Fibroblast of lung (primary cell): ENCODE measurements at regions not wholly inside any gene's neighbourhood (a gene's known extent, or its start where the extent isn't known, plus 50 kb on each side); places are given as distances from the start of the nearest gene placed in this dataset.
A peak's percentile ranks its signal among the peaks of the same experiment; 100 is the strongest.

Experiments used
- DNase-seq, 2 donors: peaks; one replicate each; pipeline versions ENCODE4 v3.0.0 to v3.0.0-alpha.2; 2010; ENCODE audit warnings: low read depth in 2 of 2
- H2AFZ ChIP-seq: 2 replicates; pipeline ENCODE4 v1.5.1; 2012; ENCODE audit warnings: low read length, control low read depth, inconsistent platforms
- H3K27ac ChIP-seq: 2 replicates; pipeline ENCODE4 v1.5.1; 2011; ENCODE audit warnings: low read length, control low read depth; ENCODE audit not compliant: insufficient read depth
- H3K27me3 ChIP-seq: 2 replicates; pipeline ENCODE4 v1.5.1; 2011; ENCODE audit warnings: mild to moderate bottlenecking, low read length; ENCODE audit not compliant: control insufficient read depth, insufficient read depth
- H3K36me3 ChIP-seq: 2 replicates; pipeline ENCODE4 v1.5.1; 2011; ENCODE audit warnings: low read length; ENCODE audit not compliant: control insufficient read depth, insufficient read depth
- H3K4me1 ChIP-seq: 2 replicates; pipeline ENCODE4 v1.5.1; 2011; ENCODE audit warnings: low read length; ENCODE audit not compliant: control insufficient read depth, insufficient read depth; ENCODE audit errors: extremely low read depth
- H3K4me2 ChIP-seq: 2 replicates; pipeline ENCODE4 v1.5.1; 2011; ENCODE audit warnings: low read length, control low read depth; ENCODE audit not compliant: insufficient read depth; ENCODE audit errors: extremely low read depth
- H3K4me3 ChIP-seq, 4 experiments: fragments of 200-600 bp in 1 of 4; sonication (generic) in 1 of 4; replicated peaks in 1 of 4; 2 replicates each; pipeline ENCODE4 v1.5.1; 2011 to 2016; ENCODE audit warnings: low read length in 4 of 4, low read depth in 3 of 4, mild to moderate bottlenecking in 3 of 4, control low read depth in 2 of 4, inconsistent platforms in 1 of 4, mixed read lengths in 1 of 4; ENCODE audit not compliant: insufficient read depth in 1 of 4; ENCODE audit errors: control extremely low read depth in 1 of 4
- H3K79me2 ChIP-seq: 2 replicates; pipeline ENCODE4 v1.5.1; 2012; ENCODE audit warnings: mild to moderate bottlenecking, low read length, inconsistent platforms; ENCODE audit not compliant: control insufficient read depth, insufficient read depth
- H3K9ac ChIP-seq: 2 replicates; pipeline ENCODE4 v1.5.1; 2011; ENCODE audit warnings: mild to moderate bottlenecking, low read length, control low read depth; ENCODE audit not compliant: insufficient read depth
- H3K9me3 ChIP-seq: 2 replicates; pipeline ENCODE4 v1.5.1; 2012; ENCODE audit warnings: low read depth, low read length; ENCODE audit not compliant: control insufficient read depth, insufficient read depth
- H4K20me1 ChIP-seq: 2 replicates; pipeline ENCODE4 v1.5.1; 2011; ENCODE audit warnings: low read length; ENCODE audit not compliant: control insufficient read depth, insufficient read depth; ENCODE audit errors: extremely low read depth
- CTCF ChIP-seq, 2 donors: IDR thresholded peaks in 1 of 2; conservative IDR thresholded peaks in 1 of 2; 1 replicate in 1 of 2; 2 replicates in 1 of 2; pipeline ENCODE4 v1.5.1; 2011 to 2012; ENCODE audit warnings: low read length in 2 of 2, control low read depth in 1 of 2, inconsistent platforms in 1 of 2, low read depth in 1 of 2, mild to moderate bottlenecking in 1 of 2
- EZH2 ChIP-seq: IDR thresholded peaks from 2 replicates; pipeline ENCODE4 v1.5.1; 2012; ENCODE audit warnings: low read length, control low read depth, mild to moderate bottlenecking; ENCODE audit errors: missing control alignments

GRCh38 chr5:61625137-61625561 is 293.1 kb downstream of the ZSWIM6 start:
- DNase-seq = no peak
- Histone ChIP-seq H3K27me3 (no peaks in the 10 kb centered on the region), H3K79me2 (no peaks in the 10 kb centered on the region), H3K4me3 (peak overlapping the region in 2 of 4 experiments; percentile 53 to 59), H3K36me3 (no peaks in the 10 kb centered on the region), H3K27ac (no peak overlapping the region), H4K20me1 (no peaks in the 10 kb centered on the region), H3K9me3 (no peaks in the 10 kb centered on the region), H3K4me2 (peak overlapping the region; percentile 72), H2AFZ (no peak overlapping the region), H3K4me1 (no peaks in the 10 kb centered on the region), H3K9ac (no peak overlapping the region)
- TF ChIP-seq EZH2 (no peak), CTCF (conservative IDR thresholded peaks at IDR 0.05 in 1 of 2, IDR thresholded peaks at IDR 0.05 in 1 of 2; ENCODE audit: low read depth in 1 of 2, low read length in 2 of 2) (no peak)

GRCh38 chr5:61625681-61626621 is 293.9 kb downstream of the ZSWIM6 start:
- Histone ChIP-seq H3K4me1 (no peaks in the 10 kb centered on the region), H3K27me3 (no peaks in the 10 kb centered on the region), H3K4me2 (peak overlapping the region; percentile 72), H3K9ac (peak overlapping the region; percentile 30), H4K20me1 (no peaks in the 10 kb centered on the region), H3K27ac (no peak overlapping the region), H3K79me2 (no peaks in the 10 kb centered on the region), H3K9me3 (no peaks in the 10 kb centered on the region), H3K36me3 (no peaks in the 10 kb centered on the region), H2AFZ (peak overlapping the region; percentile 40), H3K4me3 (peak overlapping the region; percentile 5 to 59 (median 49))
- TF ChIP-seq CTCF (conservative IDR thresholded peaks at IDR 0.05 in 1 of 2, IDR thresholded peaks at IDR 0.05 in 1 of 2; ENCODE audit: low read depth in 1 of 2, low read length in 2 of 2) (no peak), EZH2 (no peak)
- DNase-seq = peak; percentile 51 to 55

GRCh38 chr5:61626639-61627282 is 294.7 kb downstream of the ZSWIM6 start:
- Histone ChIP-seq H3K27ac (no peak overlapping the region), H3K79me2 (no peaks in the 10 kb centered on the region), H2AFZ (no peak overlapping the region), H3K36me3 (no peaks in the 10 kb centered on the region), H3K9ac (no peak overlapping the region), H4K20me1 (no peaks in the 10 kb centered on the region), H3K4me2 (no peak overlapping the region), H3K27me3 (no peaks in the 10 kb centered on the region), H3K4me1 (no peaks in the 10 kb centered on the region), H3K4me3 (no peak overlapping the region), H3K9me3 (no peaks in the 10 kb centered on the region)
- TF ChIP-seq CTCF (conservative IDR thresholded peaks at IDR 0.05 in 1 of 2, IDR thresholded peaks at IDR 0.05 in 1 of 2; ENCODE audit: low read depth in 1 of 2, low read length in 2 of 2) (no peak), EZH2 (no peak)
- DNase-seq = no peak
